ENCODE measurements at regions not wholly inside any gene's neighbourhood (a gene's known extent, or its start where the extent isn't known, plus 50 kb on each side); places are given as distances from the start of the nearest gene placed in this dataset.
A peak's percentile ranks its signal among the peaks of the same experiment; 100 is the strongest.

DNA sequence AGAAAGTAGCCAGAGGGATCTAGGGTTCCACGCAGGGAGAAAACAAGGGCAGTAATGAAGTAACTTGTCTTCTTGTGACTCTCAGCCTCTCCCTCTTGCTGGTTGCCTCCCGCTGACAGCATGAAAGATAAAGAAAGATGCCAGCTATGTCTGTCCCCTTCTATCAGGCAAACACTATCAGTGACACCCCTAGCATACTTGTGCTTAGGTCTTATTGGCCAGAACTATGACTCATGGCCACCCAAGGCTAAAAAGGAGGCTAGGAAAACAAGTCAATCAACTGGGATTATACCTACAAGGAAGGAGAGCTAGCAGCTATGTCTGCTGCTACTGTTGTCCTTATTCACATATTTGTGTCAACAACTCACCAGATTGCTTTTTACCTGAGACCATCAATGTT lies 206.8 kb upstream of the SOX4 start:
- no peak overlapping the region for H3K4me3 ChIP-seq (ENCODE audit: low read depth, low read length)
- TF ChIP-seq, protein P1, sequence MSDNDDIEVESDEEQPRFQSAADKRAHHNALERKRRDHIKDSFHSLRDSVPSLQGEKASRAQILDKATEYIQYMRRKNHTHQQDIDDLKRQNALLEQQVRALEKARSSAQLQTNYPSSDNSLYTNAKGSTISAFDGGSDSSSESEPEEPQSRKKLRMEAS (IDR thresholded peaks at IDR 0.05; ENCODE audit: low read depth, low read length), result no peak
- TF ChIP-seq POLR2A (IDR thresholded peaks at IDR 0.05; ENCODE audit: extremely low read depth, insufficient read length) (no peak), MYC (IDR thresholded peaks at IDR 0.05; ENCODE audit: low read depth, low read length) (no peak)
- TF ChIP-seq, protein P2, sequence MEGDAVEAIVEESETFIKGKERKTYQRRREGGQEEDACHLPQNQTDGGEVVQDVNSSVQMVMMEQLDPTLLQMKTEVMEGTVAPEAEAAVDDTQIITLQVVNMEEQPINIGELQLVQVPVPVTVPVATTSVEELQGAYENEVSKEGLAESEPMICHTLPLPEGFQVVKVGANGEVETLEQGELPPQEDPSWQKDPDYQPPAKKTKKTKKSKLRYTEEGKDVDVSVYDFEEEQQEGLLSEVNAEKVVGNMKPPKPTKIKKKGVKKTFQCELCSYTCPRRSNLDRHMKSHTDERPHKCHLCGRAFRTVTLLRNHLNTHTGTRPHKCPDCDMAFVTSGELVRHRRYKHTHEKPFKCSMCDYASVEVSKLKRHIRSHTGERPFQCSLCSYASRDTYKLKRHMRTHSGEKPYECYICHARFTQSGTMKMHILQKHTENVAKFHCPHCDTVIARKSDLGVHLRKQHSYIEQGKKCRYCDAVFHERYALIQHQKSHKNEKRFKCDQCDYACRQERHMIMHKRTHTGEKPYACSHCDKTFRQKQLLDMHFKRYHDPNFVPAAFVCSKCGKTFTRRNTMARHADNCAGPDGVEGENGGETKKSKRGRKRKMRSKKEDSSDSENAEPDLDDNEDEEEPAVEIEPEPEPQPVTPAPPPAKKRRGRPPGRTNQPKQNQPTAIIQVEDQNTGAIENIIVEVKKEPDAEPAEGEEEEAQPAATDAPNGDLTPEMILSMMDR (IDR thresholded peaks at IDR 0.05; ENCODE audit: low read depth, low read length), result no peak
- peak; percentile 43 for DNase-seq (ENCODE audit: low read depth)

DNA sequence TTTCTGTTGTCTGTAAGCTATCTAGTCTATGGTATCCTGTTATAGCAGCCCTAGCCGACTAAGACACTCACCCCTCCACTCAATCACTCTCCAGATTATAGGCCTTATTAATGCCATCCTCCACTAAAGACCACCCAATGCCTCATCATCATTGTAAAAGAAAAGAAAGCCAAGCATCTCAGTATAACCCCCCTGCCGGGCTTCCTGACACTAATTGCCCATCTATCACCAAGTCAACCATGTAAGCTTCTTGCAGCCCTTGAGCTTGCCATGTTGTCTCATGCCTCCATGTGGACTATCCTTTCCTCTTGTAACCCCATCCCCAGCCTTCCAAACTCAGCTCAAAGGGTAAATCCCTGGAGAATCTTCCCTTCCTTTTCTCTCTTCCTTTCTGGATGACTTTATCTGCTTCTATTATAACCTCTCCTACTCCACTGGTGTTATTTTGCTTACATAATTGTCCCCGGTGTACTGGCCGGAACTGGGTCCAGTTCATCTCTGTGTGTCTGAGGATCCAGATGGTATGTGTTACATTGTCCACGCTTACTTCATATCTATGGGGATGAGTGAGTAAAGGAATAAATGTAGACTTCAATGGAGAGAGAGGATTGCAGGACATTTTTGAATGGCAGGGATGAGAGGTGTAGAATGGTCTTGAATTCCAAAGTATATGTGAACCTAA lies 202.9 kb upstream of the SOX4 start:
- no peak overlapping the region for H3K4me3 ChIP-seq (ENCODE audit: low read depth, low read length)
- DNase-seq (ENCODE audit: low read depth), result no peak
- TF ChIP-seq MYC (IDR thresholded peaks at IDR 0.05; ENCODE audit: low read depth, low read length) (no peak), POLR2A (IDR thresholded peaks at IDR 0.05; ENCODE audit: extremely low read depth, insufficient read length) (no peak)
- TF ChIP-seq, protein P1 (IDR thresholded peaks at IDR 0.05; ENCODE audit: low read depth, low read length), result no peak
- TF ChIP-seq, protein P2 (IDR thresholded peaks at IDR 0.05; ENCODE audit: low read depth, low read length), result no peak

- no peak for TF ChIP-seq POLR2A (IDR thresholded peaks at IDR 0.05; ENCODE audit: extremely low read depth, insufficient read length)
- TF ChIP-seq, protein P2 (IDR thresholded peaks at IDR 0.05; ENCODE audit: low read depth, low read length), result no peak
- TF ChIP-seq MYC (IDR thresholded peaks at IDR 0.05; ENCODE audit: low read depth, low read length), result no peak
- TF ChIP-seq, protein P1 (IDR thresholded peaks at IDR 0.05; ENCODE audit: low read depth, low read length), result no peak
- no peak for DNase-seq (ENCODE audit: low read depth)
- H3K4me3 ChIP-seq (ENCODE audit: low read depth, low read length), result no peak overlapping the region
Observed at GRCh38 chr6:21392177-21392576, 201.4 kb upstream of the SOX4 start.

GRCh38 chr6:21393441-21394165 lies 199.9 kb upstream of the SOX4 start:
- no peak for TF ChIP-seq MYC (IDR thresholded peaks at IDR 0.05; ENCODE audit: low read depth, low read length)
- TF ChIP-seq, protein P1 (IDR thresholded peaks at IDR 0.05; ENCODE audit: low read depth, low read length), result no peak
- TF ChIP-seq POLR2A (IDR thresholded peaks at IDR 0.05; ENCODE audit: extremely low read depth, insufficient read length), result no peak
- TF ChIP-seq, protein P2 (IDR thresholded peaks at IDR 0.05; ENCODE audit: low read depth, low read length), result no peak
- no peak for DNase-seq (ENCODE audit: low read depth)
- H3K4me3 ChIP-seq (ENCODE audit: low read depth, low read length), result no peak overlapping the region

GRCh38 chr6:21395121-21395520 lies 198.4 kb upstream of the SOX4 start:
- H3K4me3 ChIP-seq (ENCODE audit: low read depth, low read length), result no peak overlapping the region
- DNase-seq (ENCODE audit: low read depth), result no peak
- TF ChIP-seq MYC (IDR thresholded peaks at IDR 0.05; ENCODE audit: low read depth, low read length), result no peak
- TF ChIP-seq, protein P2 (IDR thresholded peaks at IDR 0.05; ENCODE audit: low read depth, low read length), result no peak
- no peak for TF ChIP-seq POLR2A (IDR thresholded peaks at IDR 0.05; ENCODE audit: extremely low read depth, insufficient read length)
- TF ChIP-seq, protein P1 (IDR thresholded peaks at IDR 0.05; ENCODE audit: low read depth, low read length), result no peak
